Hepatocyte (in vitro differentiated cells): ENCODE measurements at regions not wholly inside any gene's neighbourhood (a gene's known extent, or its start where the extent isn't known, plus 50 kb on each side); places are given as distances from the start of the nearest gene placed in this dataset.

Experiments
- CTCF ChIP-seq: fragments of 200-600 bp; sonication (generic); IDR thresholded peaks from 2 replicates; pipeline ENCODE4 v1.5.1; 2016; ENCODE audit warnings: antibody characterized with exemption, mild to moderate bottlenecking; ENCODE audit not compliant: poor library complexity
- EZH2 ChIP-seq: fragments of 200-600 bp; sonication (generic); IDR thresholded peaks from 2 replicates; pipeline ENCODE4 v1.6.1; 2016; ENCODE audit warnings: antibody characterized with exemption, mild to moderate bottlenecking, borderline replicate concordance
- EZH2phosphoT487 ChIP-seq: fragments of 200-600 bp; sonication (generic); IDR thresholded peaks from one replicate; pipeline ENCODE4 v1.6.1; 2018; ENCODE audit warnings: antibody characterized with exemption, mild to moderate bottlenecking, low read depth, moderate library complexity; ENCODE audit not compliant: unreplicated experiment, severe bottlenecking

- no peak for TF ChIP-seq EZH2
- no peak for TF ChIP-seq CTCF
- TF ChIP-seq EZH2phosphoT487, result no peak
Observed at GRCh38 chr3:67983166-67983565, 328.8 kb upstream of the SUCLG2 start.
